Effector memory CD8-positive, alpha-beta T cell (primary cell): ENCODE measurements at regions not wholly inside any gene's neighbourhood (a gene's known extent, or its start where the extent isn't known, plus 50 kb on each side); places are given as distances from the start of the nearest gene placed in this dataset.
A peak's percentile ranks its signal among the peaks of the same experiment; 100 is the strongest.
"Not testable (repeated sequence)": the region's sequence is repeated elsewhere in the genome, so short reads cannot be mapped to it uniquely, and the experiment has no call there.

Experiments used
- ATAC-seq: fragments of 150-1000 bp; cut with Tn5 transposase; replicated peaks from 2 replicates; pipeline ENCODE4 v1.10.0; 2021; ENCODE audit warnings: mild to moderate bottlenecking, moderate library complexity
- DNase-seq, 3 experiments: peaks; one replicate each; pipeline ENCODE4 v3.0.0; 2021
- H3K27ac Mint-ChIP-seq, 2 donors: one replicate each; pipeline ENCODE4 v1.8.0; 2022; ENCODE audit warnings: mild to moderate bottlenecking in 2 of 2, mixed read lengths in 2 of 2, moderate library complexity in 2 of 2
- H3K27me3 Mint-ChIP-seq, 2 donors: one replicate each; pipeline ENCODE4 v1.8.0; 2022; ENCODE audit warnings: mixed read lengths in 2 of 2
- H3K36me3 Mint-ChIP-seq: one replicate; pipeline ENCODE4 v1.8.0; 2022; ENCODE audit warnings: mild to moderate bottlenecking, moderate library complexity, mixed read lengths; ENCODE audit not compliant: insufficient read depth
- H3K4me1 Mint-ChIP-seq, 2 donors: one replicate each; pipeline ENCODE4 v1.8.0; 2022; ENCODE audit warnings: low read depth in 2 of 2, mixed read lengths in 2 of 2
- H3K4me3 Mint-ChIP-seq, 2 donors: one replicate each; pipeline ENCODE4 v1.8.0; 2022; ENCODE audit warnings: mild to moderate bottlenecking in 2 of 2, mixed read lengths in 2 of 2, moderate library complexity in 2 of 2
- H3K9me3 Mint-ChIP-seq, 2 donors: one replicate each; pipeline ENCODE4 v1.8.0; 2022; ENCODE audit warnings: mixed read lengths in 2 of 2

DNA sequence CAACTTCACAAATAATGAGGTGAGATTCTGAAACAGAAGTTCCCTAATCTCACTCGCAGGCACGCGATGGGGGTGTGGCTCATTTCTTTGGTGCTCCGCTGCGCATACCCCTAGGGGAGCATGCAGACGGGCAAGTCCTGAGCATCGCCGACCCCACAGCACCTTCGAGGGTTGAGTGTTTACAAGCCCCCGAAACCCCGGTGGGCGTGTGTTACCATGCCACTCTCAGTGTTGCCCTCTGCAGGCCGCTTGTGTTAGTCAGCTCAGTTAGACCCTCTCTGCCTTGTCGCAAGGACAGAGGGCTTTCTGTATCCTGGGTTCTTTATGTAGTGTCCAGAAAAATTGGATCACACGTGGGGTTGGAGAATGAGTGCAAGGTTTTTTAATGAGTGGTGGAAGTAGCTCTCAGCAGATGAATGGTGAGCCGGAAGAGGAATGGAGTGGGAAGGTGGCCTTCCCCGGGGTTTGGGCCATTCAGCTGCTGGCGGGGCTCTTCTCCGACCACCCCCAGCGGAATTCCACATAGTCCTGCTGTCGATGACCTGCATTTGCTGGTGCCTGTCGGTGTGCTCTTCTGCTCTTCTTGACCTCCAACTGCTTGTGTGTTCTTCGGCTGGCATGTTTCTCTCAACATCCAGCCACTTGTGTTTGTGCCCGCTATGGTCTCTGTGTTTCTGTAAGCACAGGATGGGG, 191.3 kb downstream of the RPRM start:
- Mint-ChIP-seq H3K27ac (no peak overlapping the region), H3K9me3 (peaks cover 0 to 1% of the 10 kb centered on the region in 2 donors), H3K27me3 (peaks cover 0 to 8% of the 10 kb centered on the region in 2 donors), H3K4me3 (peak overlapping the region in 1 of 2 donors; percentile 26), H3K4me1 (peaks cover 0 to 4% of the 10 kb centered on the region in 2 donors), H3K36me3 (no peaks in the 10 kb centered on the region)
- ATAC-seq (no peak), DNase-seq (no peak)

DNA sequence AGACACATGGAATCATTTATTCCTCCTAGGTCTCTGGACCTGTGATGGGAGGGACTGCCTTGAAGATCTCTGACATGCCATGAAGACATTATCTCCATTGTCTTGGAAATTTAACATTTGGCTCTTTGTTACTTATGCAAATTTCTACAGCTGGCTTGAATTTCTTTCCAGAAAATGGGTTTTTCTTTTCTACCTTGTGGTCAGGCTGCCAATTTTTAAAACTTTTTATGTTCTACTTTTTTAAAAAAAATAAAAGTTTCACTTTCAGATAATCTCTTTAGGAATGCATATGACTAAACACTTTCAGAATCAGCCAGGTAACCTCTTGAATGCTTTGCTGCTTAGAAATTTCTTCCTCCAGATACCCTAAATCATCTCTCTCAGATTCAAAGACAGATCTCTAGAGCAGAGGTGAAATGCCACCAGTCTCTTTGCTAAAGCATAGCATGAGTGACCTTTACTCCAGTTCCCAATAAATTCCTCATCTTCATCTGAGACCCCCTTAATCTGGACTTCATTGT, 209.6 kb downstream of the RPRM start:
- no peak overlapping the region for H3K4me3 Mint-ChIP-seq
- DNase-seq (no peak), ATAC-seq (no peak)

DNA sequence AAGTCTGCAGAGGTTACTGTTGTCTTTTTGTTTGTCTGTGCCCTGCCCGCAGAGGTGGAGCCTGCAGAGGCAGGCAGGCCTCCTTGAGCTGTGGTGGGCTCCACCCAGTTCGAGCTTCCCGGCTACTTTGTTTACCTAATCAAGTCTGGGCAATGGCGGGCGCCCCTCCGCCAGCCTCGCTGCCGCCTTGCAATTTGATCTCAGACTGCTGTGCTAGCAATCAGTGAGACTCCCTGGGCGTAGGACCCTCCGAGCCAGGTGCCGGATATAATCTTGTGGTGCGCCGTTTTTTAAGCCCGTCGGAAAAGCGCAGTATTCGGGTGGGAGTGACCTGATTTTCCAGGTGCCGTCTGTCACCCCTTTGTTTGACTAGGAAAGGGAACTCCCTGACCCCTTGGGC, 221.7 kb downstream of the RPRM start:
- H3K36me3 Mint-ChIP-seq, H3K4me1 Mint-ChIP-seq, H3K4me3 Mint-ChIP-seq, DNase-seq, H3K27me3 Mint-ChIP-seq, H3K9me3 Mint-ChIP-seq, H3K27ac Mint-ChIP-seq, ATAC-seq: not testable (repeated sequence)

More for the DNA sequence above, 209.6 kb downstream of the RPRM start:
- H3K36me3 Mint-ChIP-seq, result no peaks in the 10 kb centered on the region
- H3K4me1 Mint-ChIP-seq, result no peaks in the 10 kb centered on the region
- no peak overlapping the region for H3K27ac Mint-ChIP-seq
- H3K27me3 Mint-ChIP-seq, result no peaks in the 10 kb centered on the region
- peaks cover 0 to 9% of the 10 kb centered on the region in 2 donors for H3K9me3 Mint-ChIP-seq

DNA sequence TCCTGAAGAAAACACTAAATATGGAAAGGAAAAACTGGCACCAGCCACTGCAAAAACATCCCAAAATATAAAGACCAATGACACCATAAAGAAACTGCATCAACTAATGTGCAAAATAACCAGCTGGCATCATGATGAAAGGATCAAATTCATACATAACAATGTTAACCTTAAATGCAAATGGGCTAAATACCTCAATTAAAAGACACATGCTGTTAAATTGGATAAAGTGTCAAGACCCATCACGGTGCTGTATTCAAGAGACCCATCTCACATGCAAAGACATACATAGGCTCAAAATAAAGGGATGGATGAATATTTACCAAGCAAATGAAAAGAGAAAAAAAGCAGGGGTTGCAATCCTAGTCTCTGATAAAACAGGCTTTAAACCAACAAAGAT, 231.9 kb downstream of the RPRM start:
- ATAC-seq, H3K27me3 Mint-ChIP-seq, H3K27ac Mint-ChIP-seq, DNase-seq, H3K4me1 Mint-ChIP-seq, H3K4me3 Mint-ChIP-seq, H3K36me3 Mint-ChIP-seq, H3K9me3 Mint-ChIP-seq: not testable (repeated sequence)

DNA sequence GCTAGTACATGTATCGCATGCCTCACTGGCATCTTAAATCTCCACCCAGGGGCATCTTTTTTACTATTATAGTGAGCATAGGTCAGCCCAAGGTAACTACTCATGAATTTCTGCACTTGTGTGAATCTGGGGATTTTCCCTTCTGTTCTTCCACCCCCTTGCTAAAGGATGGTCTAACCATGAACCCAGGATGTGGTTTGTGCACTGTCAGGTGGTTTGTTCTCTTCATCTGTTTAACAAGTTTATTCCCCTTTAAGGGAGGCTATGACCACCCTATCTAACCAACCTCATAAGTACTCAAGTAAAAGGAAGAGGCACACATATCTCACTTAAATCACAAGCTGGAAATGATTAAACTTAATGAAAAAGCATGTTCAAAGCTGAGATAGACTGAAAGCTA, 243.0 kb downstream of the RPRM start:
- H3K27me3 Mint-ChIP-seq, result no peaks in the 10 kb centered on the region
- peak overlapping the region in 1 of 2 donors; percentile 45 for H3K4me3 Mint-ChIP-seq
- H3K4me1 Mint-ChIP-seq, result peaks cover 5 to 8% of the 10 kb centered on the region in 2 donors
- peak; percentile 89 for ATAC-seq
- no peaks in the 10 kb centered on the region for H3K9me3 Mint-ChIP-seq
- no peaks in the 10 kb centered on the region for H3K36me3 Mint-ChIP-seq
- peak overlapping the region in 1 of 2 donors; percentile 1 for H3K27ac Mint-ChIP-seq
- DNase-seq, result peak in 1 of 3 experiments; percentile 5

DNA sequence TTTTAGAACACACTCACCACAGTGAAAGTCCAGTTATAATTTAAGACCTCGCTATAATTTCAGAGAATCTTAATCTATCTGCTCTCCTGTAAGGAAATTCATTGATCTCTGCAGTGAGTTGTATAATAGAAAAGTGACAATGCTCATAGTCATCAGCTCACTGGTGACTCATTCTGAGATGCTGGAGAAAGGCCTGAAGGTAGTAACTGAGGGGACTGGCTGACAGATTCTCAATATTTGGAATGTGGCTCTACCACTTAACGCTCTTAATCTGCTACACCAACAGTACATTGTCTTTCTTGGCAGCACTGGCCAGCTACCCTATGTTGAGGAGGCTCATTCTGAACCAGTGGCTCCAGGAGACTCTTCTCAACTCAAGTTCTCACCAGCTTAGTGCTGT, 246.1 kb downstream of the RPRM start:
- Mint-ChIP-seq H3K36me3 (no peaks in the 10 kb centered on the region), H3K27ac (no peak overlapping the region), H3K27me3 (no peaks in the 10 kb centered on the region), H3K4me1 (peaks cover 5 to 8% of the 10 kb centered on the region in 2 donors), H3K9me3 (no peaks in the 10 kb centered on the region), H3K4me3 (no peak overlapping the region)
- DNase-seq (no peak), ATAC-seq (no peak)

DNA sequence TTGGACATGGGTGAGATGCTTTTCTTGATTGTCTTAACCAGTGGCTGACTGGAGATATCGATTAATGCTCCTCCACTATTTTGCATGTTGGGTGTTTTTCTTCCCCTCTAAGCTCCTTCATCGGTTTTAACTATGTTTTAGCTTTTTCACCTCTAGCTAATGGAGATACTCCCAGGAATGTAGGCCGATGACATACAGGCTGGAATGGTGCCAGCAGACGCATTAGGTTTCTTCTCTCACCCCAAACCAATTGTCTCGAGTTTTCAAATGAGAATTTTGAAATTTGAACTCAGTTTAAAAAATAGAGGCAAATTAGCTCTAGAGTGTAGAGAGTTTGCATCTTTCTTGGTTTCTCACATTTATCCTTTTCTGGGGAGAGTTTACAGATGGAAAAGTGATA, 247.6 kb downstream of the RPRM start:
- H3K36me3 Mint-ChIP-seq, result no peaks in the 10 kb centered on the region
- peaks cover 5 to 8% of the 10 kb centered on the region in 2 donors for H3K4me1 Mint-ChIP-seq
- ATAC-seq, result no peak
- no peaks in the 10 kb centered on the region for H3K27me3 Mint-ChIP-seq
- no peak overlapping the region for H3K4me3 Mint-ChIP-seq
- DNase-seq, result no peak
- peaks cover 1 to 11% of the 10 kb centered on the region in 2 donors for H3K9me3 Mint-ChIP-seq
- no peak overlapping the region for H3K27ac Mint-ChIP-seq

DNA sequence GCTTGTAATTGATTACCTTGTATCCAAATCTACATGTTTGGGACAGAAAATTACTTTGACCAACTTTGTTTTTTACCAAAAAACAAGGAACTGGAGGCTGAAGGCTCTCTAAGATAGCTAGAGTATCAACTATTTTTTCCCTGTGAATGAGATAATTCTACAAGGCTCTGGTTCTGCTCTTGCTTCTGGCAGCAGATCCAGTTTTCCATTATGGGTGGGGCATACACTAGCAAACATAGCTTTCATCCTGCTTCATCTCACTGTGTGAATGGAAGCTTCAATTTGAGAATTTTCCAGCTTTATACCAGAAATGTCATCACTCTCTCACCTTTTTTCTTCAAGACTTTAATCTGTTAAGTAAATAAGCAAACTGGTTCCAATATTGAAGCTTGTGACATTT, 249.7 kb downstream of the RPRM start:
- no peaks in the 10 kb centered on the region for H3K36me3 Mint-ChIP-seq
- ATAC-seq (no peak), DNase-seq (no peak)
- no peaks in the 10 kb centered on the region for H3K4me1 Mint-ChIP-seq
- no peaks in the 10 kb centered on the region for H3K27me3 Mint-ChIP-seq
- H3K4me3 Mint-ChIP-seq, result no peak overlapping the region
- H3K9me3 Mint-ChIP-seq, result peaks cover 3 to 11% of the 10 kb centered on the region in 2 donors
- no peak overlapping the region for H3K27ac Mint-ChIP-seq

DNA sequence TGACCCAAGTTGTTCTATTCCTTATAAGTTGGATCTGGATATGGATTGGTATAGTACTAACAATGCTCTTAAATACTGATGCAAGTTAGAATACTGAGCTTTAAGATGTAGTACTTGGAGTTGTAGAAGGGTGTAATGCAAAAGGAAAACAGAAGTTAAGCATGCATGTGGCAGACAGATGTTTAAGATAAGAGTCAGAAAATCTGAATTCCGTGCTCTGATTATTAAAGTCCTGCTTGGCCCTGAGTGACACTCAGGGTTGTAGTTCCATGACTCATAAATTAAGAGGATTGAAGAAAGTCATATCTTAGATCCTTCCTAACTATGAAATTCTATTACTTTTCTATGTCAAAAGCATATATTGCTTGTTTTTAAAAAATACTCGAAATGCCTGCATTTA, 250.6 kb downstream of the RPRM start:
- Mint-ChIP-seq H3K36me3 (no peaks in the 10 kb centered on the region), H3K4me1 (no peaks in the 10 kb centered on the region), H3K4me3 (no peak overlapping the region), H3K9me3 (peaks cover 4 to 11% of the 10 kb centered on the region in 2 donors), H3K27ac (no peak overlapping the region), H3K27me3 (no peaks in the 10 kb centered on the region)
- DNase-seq (no peak), ATAC-seq (no peak)

DNA sequence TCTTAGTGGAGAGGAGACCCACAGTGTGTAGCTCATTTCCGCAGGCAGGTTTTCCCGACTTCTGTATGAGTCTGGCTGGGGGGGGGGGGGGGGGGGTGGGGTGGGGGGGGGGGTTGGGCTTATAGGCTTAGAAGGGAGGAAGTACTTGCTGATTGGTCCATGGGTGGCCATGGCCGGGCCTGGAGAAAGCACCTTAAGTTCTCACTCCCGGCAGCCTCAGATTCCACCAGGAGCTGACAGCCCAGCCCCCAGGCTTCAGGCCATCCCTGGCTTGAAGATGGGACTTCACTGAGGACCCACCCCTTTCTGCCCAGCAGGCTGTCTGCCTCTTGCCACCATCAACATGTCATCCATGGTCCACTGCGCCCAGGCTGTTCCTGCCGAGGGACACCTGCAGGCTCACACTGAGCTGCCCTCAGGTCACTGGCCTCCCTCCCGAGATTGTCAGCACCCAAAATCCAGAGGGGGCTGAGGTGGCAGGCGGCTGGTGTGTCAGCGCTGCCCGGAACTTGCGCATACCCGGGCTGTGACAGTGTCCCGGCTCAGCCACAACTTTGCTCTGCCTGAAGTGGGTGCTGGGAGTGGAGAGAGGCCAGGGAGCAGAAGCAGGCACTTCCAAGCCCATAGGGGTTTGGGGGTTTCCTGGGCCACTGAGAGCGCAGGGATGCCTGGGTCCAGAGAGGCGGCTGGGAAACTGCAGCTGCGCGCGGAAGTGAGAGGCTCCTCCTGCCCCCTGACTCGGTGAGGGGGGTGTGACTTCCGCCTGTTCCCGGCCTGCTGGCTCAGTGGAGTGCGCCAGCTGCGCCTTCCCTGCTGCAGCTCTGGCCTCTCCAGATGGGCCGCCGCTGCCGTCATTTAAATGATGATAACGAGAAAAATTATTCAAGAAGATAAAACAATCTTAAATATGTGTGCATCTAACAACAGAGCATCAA, 256.1 kb downstream of the RPRM start:
- no peak for ATAC-seq
- H3K9me3 Mint-ChIP-seq, result peaks cover 4 to 11% of the 10 kb centered on the region in 2 donors

DNA sequence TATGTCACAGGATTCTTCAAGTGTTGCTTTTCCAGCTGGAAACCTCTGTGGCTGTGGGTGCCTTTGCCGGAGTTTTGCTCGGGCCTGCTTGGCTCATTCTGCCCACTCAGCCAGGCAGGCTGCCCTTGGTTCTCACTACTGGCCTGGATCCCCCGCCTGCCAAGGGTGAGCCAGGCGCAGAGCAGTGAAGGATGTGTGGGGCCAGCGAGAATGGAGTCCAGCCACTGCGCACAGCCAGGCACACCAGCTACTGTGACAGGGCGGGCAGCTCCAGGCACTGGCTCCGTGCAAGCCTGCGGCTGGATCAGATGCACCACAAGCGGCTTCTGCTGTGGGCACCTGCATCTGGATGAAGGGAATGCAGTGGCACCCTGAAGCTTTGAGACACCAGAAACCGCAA, 257.1 kb downstream of the RPRM start:
- no peaks in the 10 kb centered on the region for H3K36me3 Mint-ChIP-seq
- no peak overlapping the region for H3K27ac Mint-ChIP-seq
- H3K9me3 Mint-ChIP-seq, result peaks cover 2 to 3% of the 10 kb centered on the region in 2 donors
- ATAC-seq, result no peak
- no peaks in the 10 kb centered on the region for H3K4me1 Mint-ChIP-seq
- H3K27me3 Mint-ChIP-seq, result no peaks in the 10 kb centered on the region
- H3K4me3 Mint-ChIP-seq, result no peak overlapping the region
- no peak for DNase-seq

More for the DNA sequence above, 256.1 kb downstream of the RPRM start:
- Mint-ChIP-seq H3K27ac (no peak overlapping the region), H3K4me1 (no peaks in the 10 kb centered on the region), H3K27me3 (no peaks in the 10 kb centered on the region), H3K4me3 (no peak overlapping the region), H3K36me3 (no peaks in the 10 kb centered on the region)
- DNase-seq, result no peak

DNA sequence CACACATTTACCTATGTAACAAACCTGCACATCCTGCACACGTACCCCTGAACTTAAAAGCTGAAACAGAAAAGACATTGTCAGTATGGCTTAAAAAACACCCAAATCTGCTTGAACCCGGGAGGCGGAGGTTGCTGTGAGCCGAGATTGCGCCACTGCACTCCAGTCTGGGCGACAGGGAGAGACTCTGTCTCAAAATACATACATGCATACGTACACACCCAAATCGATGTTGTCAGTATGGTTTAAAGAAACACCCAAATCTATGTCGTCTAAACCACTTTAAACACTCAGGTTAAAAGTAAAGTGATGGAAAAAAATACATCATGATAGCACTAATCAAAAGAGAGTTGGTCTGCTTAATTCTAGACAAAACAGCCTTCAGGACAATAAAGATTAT, 257.5 kb downstream of the RPRM start:
- Mint-ChIP-seq H3K4me1 (no peaks in the 10 kb centered on the region), H3K4me3 (no peak overlapping the region), H3K27me3 (no peaks in the 10 kb centered on the region), H3K27ac (no peak overlapping the region), H3K36me3 (no peaks in the 10 kb centered on the region), H3K9me3 (peaks cover 0 to 3% of the 10 kb centered on the region in 2 donors)
- ATAC-seq (no peak), DNase-seq (no peak)

DNA sequence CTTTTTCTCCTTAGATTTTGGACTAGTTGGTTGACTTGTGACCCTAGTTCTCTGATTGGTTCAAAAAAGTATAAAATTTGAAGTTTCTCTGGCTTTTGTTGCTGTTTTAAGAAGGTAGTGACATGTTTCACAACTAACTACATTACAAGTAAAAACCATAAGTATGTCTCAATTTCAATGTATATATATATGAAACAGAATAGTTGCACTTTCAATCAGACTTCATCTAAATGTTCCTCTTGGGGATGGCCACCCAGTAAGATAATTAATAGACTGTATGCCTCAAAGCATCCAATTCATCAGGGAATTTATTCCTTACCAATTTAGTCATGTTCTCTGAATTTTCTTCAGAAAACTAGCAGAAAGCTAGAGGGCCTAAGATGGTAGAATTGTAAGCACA, 259.7 kb downstream of the RPRM start:
- no peak overlapping the region for H3K4me3 Mint-ChIP-seq
- no peak overlapping the region for H3K27ac Mint-ChIP-seq
- no peaks in the 10 kb centered on the region for H3K36me3 Mint-ChIP-seq
- peaks cover 0 to under 1% of the 10 kb centered on the region in 2 donors for H3K9me3 Mint-ChIP-seq
- DNase-seq (no peak), ATAC-seq (no peak)
- no peaks in the 10 kb centered on the region for H3K4me1 Mint-ChIP-seq
- H3K27me3 Mint-ChIP-seq, result no peaks in the 10 kb centered on the region
